ENCODE measurements at regions not wholly inside any gene's neighbourhood (a gene's known extent, or its start where the extent isn't known, plus 50 kb on each side); places are given as distances from the start of the nearest gene placed in this dataset.

GRCh38 chr13:89784161-89784809, 1563.2 kb upstream of the MIR17HG start:
- Histone ChIP-seq H3K4me1 (no peaks in the 10 kb centered on the region), H3K9me3 (no peaks in the 10 kb centered on the region), H3K27ac (no peak overlapping the region), H3K4me3 (no peak overlapping the region), H3K27me3 (no peaks in the 10 kb centered on the region), H3K36me3 (no peaks in the 10 kb centered on the region)
- no peak for DNase-seq (ENCODE audit: low spot score in 2 of 2)
- intact Hi-C loops (cut with DNase I; ENCODE audit: low total_unique reads), result no loop called here
- TF ChIP-seq POLR2A (IDR thresholded peaks at IDR 0.05), result no peak
- no peak for TF ChIP-seq POLR2AphosphoS5 (IDR thresholded peaks at IDR 0.05)
- TF ChIP-seq CTCF (IDR thresholded peaks at IDR 0.05), result no peak

GRCh38 chr13:89786531-89786930, 1561.0 kb upstream of the MIR17HG start:
- no peak for DNase-seq (ENCODE audit: low spot score in 2 of 2)
- H3K27ac ChIP-seq, result no peak overlapping the region
- TF ChIP-seq POLR2A (IDR thresholded peaks at IDR 0.05) (no peak), CTCF (IDR thresholded peaks at IDR 0.05) (no peak)

GRCh38 chr13:89790696-89791095, 1556.8 kb upstream of the MIR17HG start:
- no peak for DNase-seq (ENCODE audit: low spot score in 2 of 2)
- Histone ChIP-seq H3K4me3 (no peak overlapping the region), H3K9me3 (no peaks in the 10 kb centered on the region), H3K27ac (no peak overlapping the region), H3K36me3 (no peaks in the 10 kb centered on the region), H3K4me1 (no peaks in the 10 kb centered on the region), H3K27me3 (no peaks in the 10 kb centered on the region)
- intact Hi-C loops (cut with DNase I; ENCODE audit: low total_unique reads), result no loop called here
- TF ChIP-seq CTCF (IDR thresholded peaks at IDR 0.05) (no peak), POLR2A (IDR thresholded peaks at IDR 0.05) (no peak), POLR2AphosphoS5 (IDR thresholded peaks at IDR 0.05) (no peak)

More at GRCh38 chr13:89786531-89786930, 1561.0 kb upstream of the MIR17HG start:
- no peak overlapping the region for H3K4me3 ChIP-seq
- intact Hi-C loops (cut with DNase I; ENCODE audit: low total_unique reads), result no loop called here
- H3K9me3 ChIP-seq, result no peaks in the 10 kb centered on the region
- no peaks in the 10 kb centered on the region for H3K27me3 ChIP-seq
- H3K36me3 ChIP-seq, result no peaks in the 10 kb centered on the region
- no peaks in the 10 kb centered on the region for H3K4me1 ChIP-seq

- TF ChIP-seq CTCF (IDR thresholded peaks at IDR 0.05), result no peak
- TF ChIP-seq POLR2A (IDR thresholded peaks at IDR 0.05), result no peak
- TF ChIP-seq POLR2AphosphoS5 (IDR thresholded peaks at IDR 0.05), result no peak
- Histone ChIP-seq H3K9me3 (no peaks in the 10 kb centered on the region), H3K27me3 (no peaks in the 10 kb centered on the region), H3K4me1 (no peaks in the 10 kb centered on the region), H3K36me3 (no peaks in the 10 kb centered on the region), H3K4me3 (no peak overlapping the region), H3K27ac (no peak overlapping the region)
- DNase-seq (ENCODE audit: low spot score in 2 of 2), result no peak
- intact Hi-C loops (cut with DNase I; ENCODE audit: low total_unique reads), result no loop called here
Measured at GRCh38 chr13:89791971-89792630, 1555.4 kb upstream of the MIR17HG start.

GRCh38 chr13:89796196-89796595, 1551.3 kb upstream of the MIR17HG start:
- TF ChIP-seq POLR2AphosphoS5 (IDR thresholded peaks at IDR 0.05) (no peak), POLR2A (IDR thresholded peaks at IDR 0.05) (no peak), CTCF (IDR thresholded peaks at IDR 0.05) (no peak)
- H3K4me1 ChIP-seq, result no peaks in the 10 kb centered on the region
- H3K4me3 ChIP-seq, result no peak overlapping the region
- intact Hi-C loops (cut with DNase I; ENCODE audit: low total_unique reads), result no loop called here
- no peaks in the 10 kb centered on the region for H3K27me3 ChIP-seq
- no peaks in the 10 kb centered on the region for H3K36me3 ChIP-seq
- no peaks in the 10 kb centered on the region for H3K9me3 ChIP-seq
- no peak for DNase-seq (ENCODE audit: low spot score in 2 of 2)
- no peak overlapping the region for H3K27ac ChIP-seq
